HG03469 (cell line): ENCODE measurements at regions not wholly inside any gene's neighbourhood (a gene's known extent, or its start where the extent isn't known, plus 50 kb on each side); places are given as distances from the start of the nearest gene placed in this dataset.

Experiments used
- ATAC-seq: cut with Tn5 transposase; IDR thresholded peaks from one replicate; pipeline ENCODE4 v1.9.1; 2021; ENCODE audit warnings: mild to moderate bottlenecking, moderate library complexity, moderate number of reproducible peaks; ENCODE audit not compliant: unreplicated experiment

DNA sequence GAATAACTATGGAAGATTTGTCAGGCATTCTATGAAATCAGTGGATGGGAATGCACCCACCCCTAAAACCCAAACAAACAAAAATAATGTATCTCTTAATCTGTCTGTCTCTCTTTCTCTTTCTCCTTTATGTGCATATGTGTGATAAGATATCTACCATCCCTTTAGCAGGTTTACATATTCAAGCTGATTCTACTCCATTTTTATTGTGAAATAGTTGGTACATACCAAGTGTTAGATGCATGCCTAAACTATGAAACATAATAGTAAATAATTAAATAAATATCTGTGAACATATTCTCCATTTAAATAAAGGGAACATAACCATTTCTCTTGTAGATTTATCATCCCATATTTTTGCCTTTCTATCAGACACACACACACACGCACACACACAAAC, 121.8 kb upstream of the PCDH9 start:
- ATAC-seq = no peak

DNA sequence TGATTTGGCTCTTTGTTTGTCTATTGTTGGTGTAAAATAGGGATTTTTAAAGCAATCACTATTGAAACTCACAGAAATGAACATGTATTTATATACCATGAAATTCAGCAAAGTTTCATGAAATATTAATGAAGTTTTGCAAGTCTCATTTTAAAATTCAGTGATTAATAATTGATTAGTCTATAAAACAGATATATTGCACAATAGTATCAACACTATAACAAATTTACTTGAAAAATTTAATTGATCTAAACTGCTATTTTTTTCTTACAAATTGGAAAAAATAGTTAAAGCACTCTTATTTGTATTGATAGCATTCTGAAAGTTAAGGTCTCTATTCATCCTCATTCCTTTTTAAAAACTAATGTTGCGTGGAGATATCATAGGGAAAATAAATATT, 121.0 kb upstream of the PCDH9 start:
- ATAC-seq = no peak

DNA sequence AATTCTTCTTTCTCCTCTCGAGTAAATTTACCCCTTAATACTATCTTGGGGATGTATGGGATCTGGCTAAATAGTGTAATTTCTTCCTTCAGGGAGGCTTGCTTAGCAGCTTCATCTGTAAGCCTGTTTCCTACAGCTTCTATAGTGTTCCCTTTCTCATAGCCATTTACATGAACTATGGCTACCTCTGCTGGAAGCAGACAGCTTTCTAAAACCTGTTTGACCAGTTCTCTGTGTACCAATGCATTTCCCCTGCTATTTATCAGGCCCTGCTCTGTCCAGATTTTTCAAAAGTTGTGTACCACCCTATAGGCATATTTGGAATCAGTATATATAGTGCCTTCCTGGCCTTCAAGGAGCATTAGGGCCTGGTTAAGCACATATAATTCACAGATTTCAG, 113.6 kb upstream of the PCDH9 start:
- ATAC-seq = no peak

- no peak for ATAC-seq
These were observed 111.3 kb upstream of the PCDH9 start for GRCh38 chr13:67341406-67341805.

- no peak for ATAC-seq
These were observed 100.0 kb upstream of the PCDH9 start for GRCh38 chr13:67330149-67330548.

DNA sequence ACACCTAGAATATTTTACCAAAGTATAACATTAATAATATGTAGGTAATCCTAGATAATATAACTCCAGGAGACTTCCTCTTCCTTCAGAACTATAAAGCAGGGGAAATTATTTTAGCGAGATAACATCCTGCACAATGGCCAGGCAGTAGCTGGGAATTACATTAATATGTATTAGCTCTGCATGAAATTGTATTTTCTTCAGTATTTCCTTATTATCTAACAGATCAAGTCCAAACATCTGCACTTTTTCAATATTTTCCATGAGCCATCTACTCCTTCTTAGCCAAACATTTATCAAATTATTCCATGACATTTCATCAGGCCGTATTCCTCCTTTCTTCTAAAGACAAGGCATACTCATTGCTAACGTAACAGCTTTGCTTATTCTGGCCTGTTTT, 98.8 kb upstream of the PCDH9 start:
- ATAC-seq = no peak

DNA sequence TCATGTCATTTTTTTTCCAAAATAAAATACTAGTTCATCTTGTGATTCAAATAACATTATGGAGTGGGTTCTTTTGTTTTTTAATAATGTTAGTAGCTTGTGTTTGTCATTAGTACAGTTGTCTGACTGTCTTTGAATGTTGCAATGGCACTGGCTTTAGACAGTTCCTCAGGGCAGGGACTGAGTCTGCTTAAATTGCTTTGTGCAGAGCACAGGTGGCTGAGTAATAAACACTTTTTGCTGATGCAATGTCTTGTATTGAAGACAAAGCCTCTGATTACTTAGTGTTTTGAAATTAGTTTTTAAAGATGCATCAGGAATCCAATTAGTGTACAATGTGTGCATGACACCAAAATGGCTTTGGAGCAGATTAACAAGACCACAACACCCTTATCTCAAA, 88.7 kb upstream of the PCDH9 start:
- no peak for ATAC-seq

GRCh38 chr13:67318398-67318797, 88.3 kb upstream of the PCDH9 start:
- no peak for ATAC-seq

GRCh38 chr13:67314405-67314804, 84.3 kb upstream of the PCDH9 start:
- ATAC-seq = no peak

DNA sequence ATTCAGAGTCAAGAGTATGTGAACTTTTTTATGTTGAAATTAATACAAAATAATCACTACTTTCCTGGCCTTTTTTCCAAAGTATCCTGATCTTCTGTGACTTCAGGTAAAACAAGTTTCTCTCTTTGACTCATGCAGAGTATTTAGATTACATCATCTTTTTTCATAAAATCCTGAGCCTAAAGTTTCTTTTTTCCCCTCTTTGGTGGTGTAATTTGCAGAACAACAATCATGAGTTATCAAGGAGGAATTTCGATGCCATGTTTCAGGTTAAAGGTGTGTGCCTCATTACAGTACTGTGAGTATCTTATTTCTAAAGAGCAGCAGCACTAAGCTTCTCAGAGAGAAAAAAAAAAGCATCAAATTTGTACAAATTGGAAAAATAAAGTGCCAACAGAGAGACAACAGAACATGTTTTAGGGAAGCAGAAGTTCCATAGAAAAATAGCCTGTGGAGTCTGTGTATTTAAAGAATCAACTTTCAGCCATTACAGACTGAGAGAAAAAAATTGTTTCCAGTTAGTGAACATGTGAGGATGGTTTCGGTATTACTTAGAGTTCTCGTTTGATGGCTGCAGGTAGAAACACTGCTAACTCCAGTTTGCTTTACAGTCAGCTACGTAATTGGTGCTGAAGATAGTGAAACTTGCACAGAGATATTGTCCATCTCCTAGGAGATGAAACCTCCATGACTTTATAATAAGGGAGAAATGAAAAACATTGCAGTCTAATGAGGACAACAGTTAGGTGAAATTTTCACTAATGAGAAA, 78.1 kb upstream of the PCDH9 start:
- ATAC-seq = no peak

DNA sequence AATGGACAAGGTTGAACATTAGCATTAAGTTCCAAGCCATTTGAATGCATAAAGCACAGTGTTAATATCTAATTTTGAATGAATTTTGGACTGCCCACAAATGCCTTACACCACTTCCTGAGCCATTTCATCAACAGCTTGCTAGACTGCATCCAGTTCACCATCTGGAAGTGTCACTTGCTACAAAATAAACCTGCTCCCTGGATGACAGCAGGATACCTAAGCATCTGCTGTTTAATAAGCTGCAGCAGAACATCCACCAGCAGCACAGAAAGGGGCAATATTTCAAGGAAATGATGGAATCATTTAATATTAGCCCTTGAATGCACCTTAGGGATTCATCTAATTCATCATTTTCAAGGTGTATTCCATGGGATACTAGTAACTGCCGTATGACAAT, 76.6 kb upstream of the PCDH9 start:
- no peak for ATAC-seq

DNA sequence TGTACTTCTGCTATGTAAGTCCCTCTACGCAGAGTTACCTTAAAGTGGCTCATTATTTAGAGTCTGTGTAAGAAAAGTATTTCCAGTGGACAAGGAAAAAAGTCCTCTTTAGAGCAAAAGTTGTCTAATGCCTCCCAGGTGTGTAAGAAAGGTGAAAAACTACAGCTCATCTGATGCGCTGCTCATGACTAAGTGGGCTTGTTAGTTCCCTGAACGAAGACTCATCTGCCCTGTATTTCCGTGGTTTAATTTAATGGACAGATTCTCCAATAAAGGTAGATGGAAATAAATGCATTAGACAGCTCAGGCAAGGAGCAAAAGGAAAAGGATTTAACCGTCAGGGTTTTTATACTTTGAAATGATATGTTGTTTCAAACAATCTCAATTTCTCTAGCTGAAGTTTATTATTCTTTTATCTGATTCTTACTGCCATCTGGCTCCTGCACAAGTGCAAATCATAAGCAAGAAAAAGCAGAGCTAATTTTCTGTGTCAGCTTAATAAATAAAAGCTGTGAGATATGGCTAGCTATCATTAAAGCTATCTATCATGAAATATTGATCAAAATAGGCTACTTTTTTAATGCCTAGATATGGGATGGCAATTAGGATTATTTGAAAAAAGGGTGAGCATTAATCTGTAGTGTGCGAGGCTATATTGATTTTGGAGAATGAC, 73.7 kb upstream of the PCDH9 start:
- no peak for ATAC-seq

- ATAC-seq = no peak
These were observed 69.6 kb upstream of the PCDH9 start for GRCh38 chr13:67299751-67300150.

GRCh38 chr13:67299072-67299635, 69.0 kb upstream of the PCDH9 start:
- no peak for ATAC-seq

GRCh38 chr13:67298297-67298696, 68.2 kb upstream of the PCDH9 start:
- no peak for ATAC-seq

DNA sequence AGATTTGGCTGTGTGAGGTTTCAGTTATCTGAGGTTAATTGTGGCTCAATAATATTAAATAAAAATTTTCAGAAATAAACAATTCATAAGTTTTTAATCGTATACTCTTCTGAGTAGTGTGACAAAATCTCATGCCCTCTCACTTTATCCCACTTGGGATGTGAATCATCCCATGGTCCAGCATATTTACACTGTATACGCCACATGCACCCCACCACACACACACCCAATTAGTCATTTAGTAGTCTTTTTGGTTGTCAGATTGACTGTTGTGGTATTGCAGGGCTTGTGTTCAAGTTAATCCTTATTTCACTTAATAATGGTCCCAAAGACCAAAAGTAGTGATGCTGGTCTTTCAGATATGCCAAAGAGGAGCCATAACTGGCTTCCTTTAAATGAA, 66.4 kb upstream of the PCDH9 start:
- no peak for ATAC-seq

- no peak for ATAC-seq
These were observed 62.8 kb upstream of the PCDH9 start for GRCh38 chr13:67292886-67293285.

- no peak for ATAC-seq
These were observed 55.5 kb upstream of the PCDH9 start for GRCh38 chr13:67285611-67286010.

DNA sequence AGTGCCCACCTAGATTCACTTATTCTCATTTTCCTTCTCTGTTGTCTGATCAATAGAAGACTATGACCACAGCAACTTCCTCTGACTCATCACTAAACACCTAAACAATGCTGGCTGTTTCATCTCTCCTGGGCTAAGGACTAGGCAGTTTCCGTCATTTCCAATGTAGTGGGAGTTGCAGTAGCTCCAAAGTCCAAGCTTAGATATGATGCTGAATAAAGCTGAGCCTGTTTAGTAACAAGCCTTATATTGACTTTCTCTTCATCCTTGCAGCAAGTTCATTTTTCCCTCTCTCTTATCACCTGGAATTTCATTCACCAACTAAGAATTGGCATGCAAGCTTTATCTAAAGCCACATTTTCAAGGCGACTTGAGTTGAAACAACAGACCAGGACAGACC, 53.5 kb upstream of the PCDH9 start:
- no peak for ATAC-seq

DNA sequence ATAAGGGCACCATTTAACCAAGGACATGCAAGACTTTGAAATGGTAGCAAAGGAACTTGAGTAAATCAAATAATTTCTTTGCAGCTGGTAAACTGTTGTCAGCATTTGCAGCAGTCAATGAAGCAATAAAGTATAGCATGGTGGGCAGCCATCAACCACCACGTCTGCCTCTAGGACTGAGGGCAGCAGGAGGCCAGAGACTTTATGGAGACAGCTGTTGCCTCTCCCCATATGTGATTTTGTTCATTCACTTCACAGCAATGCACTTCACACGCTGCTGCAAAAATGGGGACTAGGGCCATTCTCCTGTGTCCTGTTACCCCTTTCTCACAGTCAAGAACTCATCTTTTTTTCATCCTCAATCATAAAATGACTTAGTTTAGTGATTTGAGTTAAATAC, 51.3 kb upstream of the PCDH9 start:
- no peak for ATAC-seq
